LNCaP clone FGC (cell line): ENCODE measurements at regions not wholly inside any gene's neighbourhood (a gene's known extent, or its start where the extent isn't known, plus 50 kb on each side); places are given as distances from the start of the nearest gene placed in this dataset.

Source experiments
- DNase-seq: peaks from one replicate; pipeline ENCODE4 v3.0.0-alpha.2; 2011; ENCODE audit warnings: low read depth
- H3K4me3 ChIP-seq: 2 replicates; pipeline ENCODE4 v1.5.1; 2011; ENCODE audit warnings: mild to moderate bottlenecking, low read depth, low read length, control low read depth
- CTCF ChIP-seq: IDR thresholded peaks from 2 replicates; pipeline ENCODE4 v1.5.1; 2012; ENCODE audit warnings: mild to moderate bottlenecking; ENCODE audit not compliant: control insufficient read depth, insufficient read depth; ENCODE audit errors: extremely low read depth

DNA sequence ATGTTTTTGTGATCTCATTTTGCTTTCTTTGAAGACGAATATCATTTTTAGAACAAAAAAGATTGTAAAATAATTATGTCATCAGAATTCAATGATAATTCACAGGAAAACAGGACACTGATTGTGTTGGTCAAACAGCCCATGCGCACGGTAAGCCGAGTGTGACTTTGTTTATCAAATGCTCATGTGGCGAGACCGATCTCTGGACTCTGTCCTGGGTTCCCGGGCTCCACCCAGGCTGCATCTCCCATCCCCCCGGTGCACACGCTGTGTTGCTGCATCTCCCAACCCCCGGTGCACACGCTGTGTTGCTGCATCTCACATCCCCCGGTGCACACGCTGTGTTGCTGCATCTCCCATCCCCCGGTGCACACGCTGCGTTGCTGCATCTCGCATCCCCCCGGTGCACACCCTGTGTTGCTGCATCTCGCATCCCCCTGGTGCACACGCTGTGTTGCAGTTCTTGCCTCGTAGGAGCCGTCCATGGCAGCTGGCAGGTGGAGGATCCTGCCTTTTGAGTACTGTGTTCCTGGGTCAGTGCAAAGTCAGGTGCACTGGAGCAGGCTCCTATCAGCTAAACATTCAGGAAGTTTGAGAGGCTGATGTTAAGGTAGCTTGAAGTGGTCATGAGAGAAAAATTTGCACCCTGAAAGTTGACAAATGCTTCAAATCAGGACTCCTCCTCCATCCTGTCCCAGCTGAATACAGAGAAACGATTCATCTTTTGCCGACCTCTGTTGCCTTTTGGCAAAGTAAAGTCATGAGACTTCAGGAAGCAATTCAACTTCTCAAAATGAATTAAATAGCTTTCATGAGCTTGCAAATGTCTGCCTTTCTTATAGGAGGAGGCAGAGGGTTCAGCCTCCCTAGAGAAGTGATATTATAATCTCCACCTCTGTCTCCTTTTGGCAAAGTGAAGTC is 77.1 kb upstream of the FRMD1 start:
- no peak overlapping the region for H3K4me3 ChIP-seq
- no peak for DNase-seq
- TF ChIP-seq CTCF = no peak

DNA sequence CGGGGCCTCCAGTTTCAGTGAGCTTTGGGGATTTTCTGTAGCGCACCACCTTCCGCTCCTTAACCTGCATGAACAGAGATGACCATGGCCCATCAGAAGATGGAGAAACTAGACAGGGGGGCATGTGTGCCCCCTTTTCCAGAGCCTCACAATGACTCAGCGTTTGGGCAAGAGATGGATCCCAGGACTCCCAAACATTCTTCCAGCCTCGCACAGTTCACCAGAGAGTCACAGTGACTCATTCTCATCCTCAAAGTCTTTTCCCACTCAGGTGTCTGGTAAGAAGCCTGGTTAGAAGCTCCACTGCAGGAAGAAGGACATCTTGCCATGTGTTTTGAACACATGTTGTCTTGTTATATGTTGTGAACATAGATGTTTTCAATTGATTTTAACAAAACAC is 76.2 kb upstream of the FRMD1 start:
- DNase-seq = no peak
- no peak for TF ChIP-seq CTCF
- H3K4me3 ChIP-seq = no peak overlapping the region

DNA sequence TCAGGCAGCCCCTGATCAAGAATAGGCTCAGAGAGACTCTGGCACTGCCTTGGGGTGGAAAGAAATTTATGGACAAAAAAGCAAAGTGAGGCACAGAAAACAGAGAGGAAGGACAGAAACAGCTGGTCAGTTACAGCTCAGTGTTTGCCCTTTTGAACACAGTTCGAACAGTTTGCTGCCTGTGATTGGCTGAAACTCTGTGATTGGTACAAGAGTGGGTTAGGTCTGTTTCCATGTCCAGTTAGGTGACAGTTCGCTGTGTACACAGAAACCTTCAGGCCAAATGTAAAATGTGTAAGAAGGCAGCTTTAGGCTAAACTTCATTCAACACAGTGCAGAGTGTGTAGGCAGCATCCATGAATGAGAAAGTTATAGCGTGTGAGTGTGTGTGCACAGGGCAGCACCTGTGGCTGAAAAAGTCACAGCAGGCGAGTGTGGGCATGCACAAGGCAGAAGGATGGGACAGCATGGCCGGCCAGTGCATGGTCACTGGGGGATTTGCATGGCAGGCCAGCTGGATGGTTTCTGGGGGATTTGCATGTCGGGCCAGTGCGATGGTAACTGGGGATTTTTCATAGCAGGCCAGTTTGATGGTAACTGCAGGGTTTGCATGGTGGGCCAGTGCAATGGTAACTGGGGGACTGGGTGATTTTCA is 75.4 kb upstream of the FRMD1 start:
- DNase-seq = no peak
- no peak for TF ChIP-seq CTCF

DNA sequence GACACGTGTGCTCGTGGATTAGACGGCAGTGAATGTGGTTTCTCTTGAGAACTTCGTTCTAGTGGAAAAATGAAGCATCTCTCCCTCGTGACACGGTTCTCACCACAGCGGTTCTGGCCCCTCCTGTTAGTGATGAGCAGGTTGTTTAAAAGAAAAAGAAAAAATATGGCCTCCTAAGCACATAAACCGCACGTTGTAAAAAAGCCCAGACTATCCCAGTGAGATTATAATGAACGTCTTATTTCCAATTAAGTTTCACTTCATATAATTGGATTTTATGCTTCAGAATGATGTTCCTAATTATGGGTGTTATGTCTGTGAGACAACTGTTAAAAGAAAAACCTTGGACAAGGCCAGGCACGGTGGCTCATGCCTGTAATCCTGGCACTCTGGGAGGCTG is 74.5 kb upstream of the FRMD1 start:
- no peak for DNase-seq
- TF ChIP-seq CTCF = no peak
- H3K4me3 ChIP-seq = no peak overlapping the region

More for the DNA sequence above, 75.4 kb upstream of the FRMD1 start:
- no peak overlapping the region for H3K4me3 ChIP-seq

DNA sequence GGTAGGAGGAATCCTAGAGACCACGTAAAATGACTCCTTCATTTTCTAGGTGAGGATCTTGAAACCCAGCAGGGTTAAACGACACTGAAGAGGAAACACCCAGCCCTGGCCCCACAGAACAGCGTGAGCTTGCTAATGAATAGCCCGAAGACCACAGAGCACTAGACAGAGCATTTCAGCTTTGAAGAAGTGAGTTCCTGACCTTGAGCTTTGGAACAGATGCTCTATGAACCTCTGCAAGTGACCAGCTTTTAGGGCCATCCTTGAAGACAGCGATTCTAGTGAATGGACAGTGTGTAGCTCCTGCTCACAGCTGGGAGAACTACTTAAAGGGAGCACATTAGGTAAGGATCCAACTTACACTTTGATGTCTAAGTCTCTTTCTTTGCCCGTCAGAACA is 74.0 kb upstream of the FRMD1 start:
- DNase-seq = no peak
- H3K4me3 ChIP-seq = no peak overlapping the region
- TF ChIP-seq CTCF = no peak

GRCh38 chr6:168152306-168152963 is 73.4 kb upstream of the FRMD1 start:
- H3K4me3 ChIP-seq = no peak overlapping the region
- TF ChIP-seq CTCF = no peak
- DNase-seq = no peak
